NCI-H2171 (cell line): ENCODE measurements at regions not wholly inside any gene's neighbourhood (a gene's known extent, or its start where the extent isn't known, plus 50 kb on each side); places are given as distances from the start of the nearest gene placed in this dataset.

Experiments used
- DNase-seq: peaks from one replicate; lab custom pipeline; 2025; lab: John Stamatoyannopoulos, UW

GRCh38 chr18:78207942-78208341 is 771.7 kb upstream of the SALL3 start:
- DNase-seq = no peak

GRCh38 chr18:78208461-78208860 is 771.2 kb upstream of the SALL3 start:
- no peak for DNase-seq

DNA sequence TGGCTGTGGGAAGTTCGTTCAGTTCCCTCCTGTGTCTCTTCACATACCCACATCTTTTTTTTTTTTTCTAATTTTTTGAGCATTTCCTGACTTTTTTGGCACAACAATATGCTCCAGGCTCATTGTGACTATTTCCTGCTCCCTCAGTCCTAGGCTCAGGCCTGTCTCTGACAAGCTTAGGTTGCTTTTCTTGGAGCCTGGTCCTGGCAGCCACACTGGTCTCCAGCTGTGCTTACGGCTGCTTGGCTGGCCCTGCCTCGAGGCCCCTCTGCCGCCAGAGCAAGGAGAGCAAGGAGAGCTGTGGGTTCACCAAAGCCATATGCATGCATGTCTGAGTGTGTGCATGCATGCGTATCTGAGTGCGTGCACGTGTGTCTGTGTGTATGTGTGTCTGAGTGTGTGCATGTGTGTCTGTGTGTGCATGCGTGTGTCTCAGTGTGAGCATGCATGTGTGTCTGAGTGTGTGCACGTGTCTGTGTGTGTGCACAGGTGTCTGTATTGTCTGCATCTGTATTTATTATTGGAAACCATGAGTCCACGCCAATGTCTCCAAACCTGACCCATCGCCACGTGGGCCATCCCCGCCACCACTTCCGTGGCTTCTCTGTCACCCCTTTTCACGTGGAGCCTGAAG is 766.1 kb upstream of the SALL3 start:
- no peak for DNase-seq

- no peak for DNase-seq
These were observed 758.1 kb upstream of the SALL3 start for GRCh38 chr18:78221496-78221895.

- DNase-seq = no peak
These were observed 750.6 kb upstream of the SALL3 start for GRCh38 chr18:78228974-78229373.

- DNase-seq = no peak
These were observed 748.7 kb upstream of the SALL3 start for GRCh38 chr18:78230911-78231310.

DNA sequence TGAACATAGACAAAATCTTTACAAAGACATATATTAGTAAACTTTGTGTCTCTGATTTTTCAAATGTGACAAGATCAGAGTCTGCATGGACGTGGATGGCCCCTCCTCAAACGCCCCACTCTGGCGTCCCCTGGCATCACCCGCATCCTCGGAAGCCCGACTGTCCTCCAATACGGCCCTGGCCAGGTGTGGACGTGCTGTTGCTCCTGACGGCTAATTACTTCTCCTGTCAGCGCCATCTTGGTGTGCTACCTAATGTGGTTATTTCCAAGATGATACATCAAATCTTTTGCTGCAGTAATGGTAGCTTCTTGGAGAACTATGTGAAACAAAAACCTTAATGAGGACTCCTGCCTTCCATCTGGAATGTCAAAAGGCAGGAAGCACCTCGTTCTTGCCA is 747.4 kb upstream of the SALL3 start:
- DNase-seq = no peak

- no peak for DNase-seq
These were observed 741.8 kb upstream of the SALL3 start for GRCh38 chr18:78237864-78238263.

DNA sequence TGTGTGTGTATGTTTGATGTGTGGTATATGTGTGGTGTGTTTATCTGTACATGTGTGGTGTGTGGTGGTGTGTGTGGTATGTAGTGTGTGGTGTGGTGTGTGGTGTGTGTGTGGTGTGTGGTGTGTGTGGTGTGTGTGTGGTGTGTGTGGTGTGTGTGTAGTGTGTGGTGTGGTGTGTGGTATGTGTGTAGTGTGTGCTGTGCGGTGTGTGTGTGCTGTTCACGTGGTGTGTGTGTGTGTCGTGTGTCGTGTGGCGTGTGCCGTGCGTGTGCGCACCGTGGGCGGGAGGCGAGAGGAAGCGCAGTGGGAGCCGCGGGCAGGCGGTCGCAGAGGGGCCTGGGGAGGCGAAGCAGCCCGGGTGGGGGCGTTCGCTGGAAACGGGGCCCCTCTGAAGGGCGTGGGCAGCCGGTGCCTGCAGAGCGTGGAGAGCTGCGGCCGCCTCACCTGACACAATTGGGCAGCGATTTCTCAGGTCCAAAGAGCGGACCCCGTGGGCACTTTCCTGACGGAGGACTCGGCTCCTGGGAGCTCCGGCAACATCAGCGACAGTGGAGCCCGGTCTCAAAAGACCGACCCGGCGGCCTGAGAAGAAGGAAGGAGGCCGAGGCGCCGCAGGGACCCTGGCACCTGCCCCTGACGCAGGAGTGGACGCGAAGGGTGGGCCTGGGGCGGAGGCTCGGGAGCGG is 741.1 kb upstream of the SALL3 start:
- no peak for DNase-seq

GRCh38 chr18:78239090-78239457 is 740.5 kb upstream of the SALL3 start:
- DNase-seq = no peak

DNA sequence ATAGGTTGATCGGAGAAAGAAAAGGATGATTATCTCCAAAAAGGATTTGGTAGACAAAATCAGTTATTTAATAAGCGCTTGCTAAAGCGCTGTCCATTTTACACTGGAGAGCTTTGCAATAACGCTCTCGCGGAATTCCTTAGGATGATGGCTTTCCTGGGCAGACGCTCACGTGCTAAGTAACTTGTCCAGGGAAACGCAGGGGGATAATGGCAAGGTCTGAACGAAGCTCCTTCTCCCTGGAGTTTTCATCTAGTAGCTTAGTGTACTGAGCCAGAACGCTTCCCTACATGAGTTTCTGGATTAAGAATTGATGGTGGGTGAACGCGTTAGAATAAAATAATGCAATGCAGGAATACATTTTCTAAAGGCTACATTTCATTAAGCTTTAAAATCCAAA is 739.5 kb upstream of the SALL3 start:
- DNase-seq = no peak

- no peak for DNase-seq
These were observed 738.9 kb upstream of the SALL3 start for GRCh38 chr18:78240627-78241252.

GRCh38 chr18:78241535-78242253 is 737.9 kb upstream of the SALL3 start:
- DNase-seq = no peak

GRCh38 chr18:78242254-78242643 is 737.4 kb upstream of the SALL3 start:
- no peak for DNase-seq

- DNase-seq = no peak
These were observed 736.8 kb upstream of the SALL3 start for GRCh38 chr18:78242806-78243205.

GRCh38 chr18:78244779-78245178 is 734.8 kb upstream of the SALL3 start:
- DNase-seq = no peak

DNA sequence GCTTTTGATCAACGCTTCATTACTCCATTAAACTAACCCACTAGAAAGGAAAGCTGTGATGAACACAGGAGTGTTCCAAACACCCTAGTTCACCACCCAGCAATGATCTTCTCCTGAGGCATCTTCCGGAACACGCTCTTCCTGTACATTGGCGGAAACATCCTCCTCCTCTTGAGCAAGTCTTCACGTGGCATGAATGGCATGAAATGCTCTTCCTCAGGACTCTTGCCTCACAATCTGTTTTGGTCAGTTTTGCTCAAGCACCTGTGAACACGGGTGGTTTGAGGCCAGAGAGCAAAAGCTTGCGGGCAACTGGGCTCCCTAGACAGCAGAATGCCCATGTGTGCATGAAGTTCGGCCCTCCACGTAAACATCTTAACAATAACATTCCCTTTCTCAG is 734.2 kb upstream of the SALL3 start:
- DNase-seq = no peak

DNA sequence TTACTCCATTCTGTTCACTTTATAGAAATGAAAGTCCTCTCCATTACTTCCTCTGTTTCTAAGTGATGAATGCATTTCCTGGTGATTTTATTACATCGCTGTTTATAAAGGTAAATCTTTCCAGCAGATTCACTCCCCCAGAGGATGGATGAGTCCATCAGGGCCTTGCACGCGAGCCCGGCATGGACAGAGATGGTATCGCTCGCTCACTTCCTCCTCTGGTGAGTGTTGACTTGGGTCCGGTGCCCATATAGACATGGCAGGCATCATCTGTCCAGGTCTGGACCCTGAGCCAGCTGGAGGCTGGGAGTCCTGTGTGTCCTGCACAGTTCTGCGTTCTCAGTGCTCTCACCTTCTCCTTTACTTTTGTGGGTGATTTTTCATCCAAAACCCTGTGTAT is 733.6 kb upstream of the SALL3 start:
- no peak for DNase-seq

DNA sequence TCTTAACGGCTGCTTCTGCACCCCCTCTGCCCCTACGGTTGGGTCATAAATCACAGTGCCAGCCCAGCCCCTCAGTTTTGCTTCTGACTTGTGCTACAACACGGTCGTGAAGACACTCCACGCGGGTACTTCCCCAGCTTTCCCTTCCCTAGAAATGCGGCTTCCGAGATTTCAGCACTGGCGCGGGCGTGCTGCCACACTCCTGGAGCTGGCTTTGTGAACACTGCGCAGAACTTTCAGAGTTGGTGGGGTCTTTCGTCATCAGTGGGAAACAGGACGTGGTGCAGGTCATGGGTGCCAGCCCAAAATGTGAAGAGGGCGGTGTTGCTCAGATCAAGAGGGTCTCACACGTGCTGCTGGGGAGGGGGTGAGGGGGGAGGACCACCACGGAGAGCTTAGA is 733.0 kb upstream of the SALL3 start:
- no peak for DNase-seq

DNA sequence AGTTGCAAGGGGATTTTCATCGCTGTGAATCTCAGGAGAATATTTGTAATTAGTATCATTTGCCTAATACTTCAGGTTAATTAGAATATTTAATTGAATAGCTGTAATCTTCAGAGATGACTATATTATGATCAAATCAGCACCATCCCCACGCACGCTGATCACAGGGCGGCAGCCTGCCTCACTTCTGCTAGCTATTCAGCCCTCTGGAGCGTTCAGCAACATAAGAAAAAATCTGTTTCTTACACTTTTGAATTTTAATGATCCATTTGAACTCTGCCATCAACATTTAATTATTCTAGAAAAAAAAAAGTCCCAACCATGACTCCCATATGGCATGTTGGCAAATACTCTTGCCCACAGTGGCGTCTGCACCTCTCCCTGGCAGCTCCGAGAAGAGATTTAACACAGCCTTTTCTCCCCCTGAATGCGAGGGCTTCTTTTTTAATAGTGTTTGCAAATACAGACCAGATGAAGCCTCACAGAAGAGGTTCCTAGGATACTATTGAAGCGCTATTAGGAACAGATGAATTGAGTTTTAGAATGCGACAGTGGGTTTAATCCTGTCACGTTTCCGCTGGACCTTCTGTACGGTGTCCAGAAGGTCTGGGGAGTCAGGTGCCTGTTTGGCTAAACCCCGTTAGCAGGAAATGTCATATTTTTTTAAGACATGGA is 731.9 kb upstream of the SALL3 start:
- DNase-seq = no peak

GRCh38 chr18:78255013-78255412 is 724.6 kb upstream of the SALL3 start:
- DNase-seq = no peak

DNA sequence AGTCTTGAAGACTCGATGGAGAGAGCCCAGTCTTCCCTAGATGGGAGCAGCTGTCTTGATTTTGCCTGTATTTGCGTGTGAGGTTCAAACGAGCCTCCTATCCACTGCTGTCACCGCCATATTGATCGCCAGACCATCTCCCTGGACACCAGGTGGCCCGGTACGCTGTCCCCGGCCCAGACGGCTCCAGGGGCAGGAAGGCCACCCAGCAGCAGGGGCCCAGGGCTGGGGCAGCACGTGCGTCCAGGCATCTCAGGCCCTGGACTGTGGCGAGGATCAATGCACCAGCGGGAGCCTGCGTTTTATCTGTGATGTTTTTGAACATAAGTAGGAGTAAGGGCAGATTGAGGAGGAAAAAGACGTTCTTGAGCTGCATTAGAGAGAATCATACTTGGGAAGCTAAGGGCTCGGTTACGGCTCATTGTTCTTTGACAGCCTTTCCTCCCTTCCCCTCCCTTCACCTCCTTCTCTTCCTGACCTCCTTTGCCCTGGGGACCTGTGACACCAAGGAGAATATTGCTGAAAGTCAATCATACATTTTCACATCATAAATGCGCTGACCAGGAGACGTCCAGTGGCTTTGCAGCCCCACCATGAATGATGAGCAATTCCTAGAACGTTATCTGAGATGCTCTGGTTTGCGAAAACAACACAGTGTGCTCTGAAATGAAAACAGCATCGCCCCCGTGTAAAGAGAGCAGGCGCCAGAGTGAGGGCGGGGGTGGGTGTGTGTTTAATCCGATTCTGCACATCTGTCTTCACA is 711.2 kb upstream of the SALL3 start:
- no peak for DNase-seq
